ENCODE measurements at regions not wholly inside any gene's neighbourhood (a gene's known extent, or its start where the extent isn't known, plus 50 kb on each side); places are given as distances from the start of the nearest gene placed in this dataset.

- no peak overlapping the region for H3K27ac ChIP-seq (ENCODE audit: low read depth, low read length, poor library complexity, severe bottlenecking)
- H2AFZ ChIP-seq (ENCODE audit: low read length), result no peak overlapping the region
- TF ChIP-seq EZH2 (IDR thresholded peaks at IDR 0.05; ENCODE audit: borderline replicate concordance, low read length), result no peak
- TF ChIP-seq CTCF (IDR thresholded peaks at IDR 0.05; ENCODE audit: low read length), result no peak
- no peak overlapping the region for H3K4me3 ChIP-seq (ENCODE audit: low read depth, low read length, poor library complexity, severe bottlenecking)
- H3K36me3 ChIP-seq (ENCODE audit: insufficient read depth, low read length), result no peaks in the 10 kb centered on the region
- no peak overlapping the region for H3K4me2 ChIP-seq (ENCODE audit: low read length)
- no peaks in the 10 kb centered on the region for H3K79me2 ChIP-seq (ENCODE audit: insufficient read depth, low read length)
- H3K4me1 ChIP-seq (ENCODE audit: insufficient read depth, low read length, severe bottlenecking), result no peaks in the 10 kb centered on the region
- no peaks in the 10 kb centered on the region for H4K20me1 ChIP-seq (ENCODE audit: insufficient read depth, low read length)
- H3K9me2 ChIP-seq (ENCODE audit: low read depth, low read length), result no peaks in the 10 kb centered on the region
- no peak overlapping the region for H3K9ac ChIP-seq (ENCODE audit: low read length)
- H3F3A ChIP-seq (ENCODE audit: insufficient read depth, low read length), result no peaks in the 10 kb centered on the region
- H3K27me3 ChIP-seq (ENCODE audit: insufficient read depth, low read length), result no peaks in the 10 kb centered on the region
- H3K9me3 ChIP-seq (ENCODE audit: low read length), result no peaks in the 10 kb centered on the region
Measured at GRCh38 chr16:9402293-9402860, 310.9 kb downstream of the HAPSTR1 start.

GRCh38 chr16:9404811-9405210, 313.4 kb downstream of the HAPSTR1 start:
- no peak overlapping the region for H3K27ac ChIP-seq (ENCODE audit: low read depth, low read length, poor library complexity, severe bottlenecking)

GRCh38 chr16:9406038-9406712, 314.7 kb downstream of the HAPSTR1 start:
- no peak overlapping the region for H3K4me2 ChIP-seq (ENCODE audit: low read length)
- H3K9ac ChIP-seq (ENCODE audit: low read length), result no peak overlapping the region
- H3K79me2 ChIP-seq (ENCODE audit: insufficient read depth, low read length), result no peaks in the 10 kb centered on the region
- H3K27ac ChIP-seq (ENCODE audit: low read depth, low read length, poor library complexity, severe bottlenecking), result no peak overlapping the region
- no peak for TF ChIP-seq CTCF (IDR thresholded peaks at IDR 0.05; ENCODE audit: low read length)
- TF ChIP-seq EZH2 (IDR thresholded peaks at IDR 0.05; ENCODE audit: borderline replicate concordance, low read length), result no peak
- no peaks in the 10 kb centered on the region for H3K9me3 ChIP-seq (ENCODE audit: low read length)
- H3K9me2 ChIP-seq (ENCODE audit: low read depth, low read length), result no peaks in the 10 kb centered on the region
- no peak overlapping the region for H2AFZ ChIP-seq (ENCODE audit: low read length)
- H3F3A ChIP-seq (ENCODE audit: insufficient read depth, low read length), result no peaks in the 10 kb centered on the region
- H3K27me3 ChIP-seq (ENCODE audit: insufficient read depth, low read length), result no peaks in the 10 kb centered on the region
- no peaks in the 10 kb centered on the region for H3K4me1 ChIP-seq (ENCODE audit: insufficient read depth, low read length, severe bottlenecking)
- no peaks in the 10 kb centered on the region for H4K20me1 ChIP-seq (ENCODE audit: insufficient read depth, low read length)
- H3K4me3 ChIP-seq (ENCODE audit: low read depth, low read length, poor library complexity, severe bottlenecking), result no peak overlapping the region
- no peaks in the 10 kb centered on the region for H3K36me3 ChIP-seq (ENCODE audit: insufficient read depth, low read length)

More at GRCh38 chr16:9404811-9405210, 313.4 kb downstream of the HAPSTR1 start:
- TF ChIP-seq EZH2 (IDR thresholded peaks at IDR 0.05; ENCODE audit: borderline replicate concordance, low read length) (no peak), CTCF (IDR thresholded peaks at IDR 0.05; ENCODE audit: low read length) (no peak)
- Histone ChIP-seq H3K79me2 (ENCODE audit: insufficient read depth, low read length) (no peaks in the 10 kb centered on the region), H3K9me2 (ENCODE audit: low read depth, low read length) (no peaks in the 10 kb centered on the region), H3K9me3 (ENCODE audit: low read length) (no peaks in the 10 kb centered on the region), H2AFZ (ENCODE audit: low read length) (no peak overlapping the region), H3K36me3 (ENCODE audit: insufficient read depth, low read length) (no peaks in the 10 kb centered on the region), H3K4me2 (ENCODE audit: low read length) (no peak overlapping the region), H3K4me1 (ENCODE audit: insufficient read depth, low read length, severe bottlenecking) (no peaks in the 10 kb centered on the region), H3F3A (ENCODE audit: insufficient read depth, low read length) (no peaks in the 10 kb centered on the region), H3K4me3 (ENCODE audit: low read depth, low read length, poor library complexity, severe bottlenecking) (no peak overlapping the region), H3K27me3 (ENCODE audit: insufficient read depth, low read length) (no peaks in the 10 kb centered on the region), H4K20me1 (ENCODE audit: insufficient read depth, low read length) (no peaks in the 10 kb centered on the region), H3K9ac (ENCODE audit: low read length) (no peak overlapping the region)

Data from OCI-LY1 (cell line).